Left lobe of liver (tissue), 2 donors: ENCODE measurements at regions not wholly inside any gene's neighbourhood (a gene's known extent, or its start where the extent isn't known, plus 50 kb on each side); places are given as distances from the start of the nearest gene placed in this dataset.

Experiments used
- ATAC-seq: fragments of 200-7000 bp; cut with Tn5 transposase; one replicate; pipeline ENCODE4 v1.9.1; 2020; ENCODE audit warnings: mild to moderate bottlenecking, moderate library complexity
- DNase-seq: peaks from one replicate; pipeline ENCODE4 v3.0.0-alpha.2; 2020; ENCODE audit warnings: low spot score
- donor health status: DM: no; HTN: no; CAD: no; lungs with moderate emphysema.
- donor health status: DM: no; HTN: yes; CAD: no.

- no peak for DNase-seq
- no peak for ATAC-seq
These were observed 244.0 kb downstream of the GAS1 start for GRCh38 chr9:86703346-86703745.

DNA sequence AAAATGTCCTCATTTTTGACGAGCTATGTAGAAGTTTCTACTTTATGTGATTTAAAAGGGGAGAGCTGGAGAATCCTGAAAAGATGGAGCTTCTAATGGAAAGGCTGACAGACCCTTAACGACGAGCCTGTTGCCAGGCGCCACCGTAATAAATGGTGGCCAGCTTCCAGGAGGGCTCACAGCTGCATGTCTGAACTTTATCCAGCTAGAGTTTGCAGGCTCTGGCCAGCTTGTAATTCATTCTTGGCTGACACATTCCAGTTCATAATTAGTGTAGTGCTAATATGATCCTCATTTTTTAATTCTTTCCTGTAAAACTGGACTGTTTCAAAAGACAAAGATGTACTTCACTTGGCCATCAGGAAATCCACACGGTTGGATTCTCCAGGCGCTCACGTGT lies 246.7 kb downstream of the GAS1 start:
- no peak for ATAC-seq
- no peak for DNase-seq

DNA sequence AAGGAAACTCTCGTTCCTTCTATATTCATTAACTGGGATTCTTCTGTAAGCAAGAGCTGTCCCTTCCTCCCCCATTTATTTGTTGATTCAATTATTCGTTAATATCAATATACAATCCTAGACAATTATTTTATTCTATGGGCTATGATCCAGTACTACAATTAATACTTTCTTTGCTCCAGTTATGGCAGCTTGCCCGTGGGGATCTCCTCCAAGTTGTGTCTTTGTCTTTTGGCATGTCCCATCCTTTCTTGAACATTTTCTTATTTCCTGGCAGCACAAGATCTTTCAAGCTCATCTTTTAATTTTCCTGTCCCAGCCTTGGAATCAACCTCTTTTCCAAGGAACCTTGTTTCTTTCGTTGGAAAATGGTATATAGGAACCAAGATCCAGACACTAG lies 249.3 kb downstream of the GAS1 start:
- DNase-seq (no peak), ATAC-seq (no peak)

GRCh38 chr9:86697213-86697612 lies 250.1 kb downstream of the GAS1 start:
- no peak for DNase-seq
- no peak for ATAC-seq

GRCh38 chr9:86695910-86696424 lies 251.3 kb downstream of the GAS1 start:
- ATAC-seq (no peak), DNase-seq (no peak)

- ATAC-seq, result no peak
These were observed 257.3 kb downstream of the GAS1 start for GRCh38 chr9:86690034-86690433.

GRCh38 chr9:86687788-86688187 lies 259.5 kb downstream of the GAS1 start:
- DNase-seq, result no peak
- no peak for ATAC-seq

More at GRCh38 chr9:86690034-86690433, 257.3 kb downstream of the GAS1 start:
- DNase-seq, result no peak

DNA sequence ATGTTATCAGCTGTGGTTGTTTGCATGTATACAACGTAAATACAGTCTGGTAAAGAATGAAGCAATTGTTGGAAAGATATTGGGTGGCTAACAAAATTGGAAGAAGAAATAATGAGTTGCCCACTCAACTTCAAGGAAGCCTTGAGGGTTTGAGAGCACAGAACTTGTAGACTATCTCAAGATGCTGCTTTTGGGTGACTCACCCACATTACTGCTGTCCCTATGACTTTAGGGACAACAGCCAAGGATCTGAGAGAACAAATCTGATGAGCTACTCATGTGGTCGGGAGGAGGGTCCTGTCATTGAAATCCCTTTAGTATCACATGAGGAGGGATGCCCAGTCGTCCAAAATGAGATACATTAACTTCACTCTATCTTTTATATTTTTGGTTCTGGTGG lies 261.8 kb downstream of the GAS1 start:
- ATAC-seq (no peak), DNase-seq (no peak)

DNA sequence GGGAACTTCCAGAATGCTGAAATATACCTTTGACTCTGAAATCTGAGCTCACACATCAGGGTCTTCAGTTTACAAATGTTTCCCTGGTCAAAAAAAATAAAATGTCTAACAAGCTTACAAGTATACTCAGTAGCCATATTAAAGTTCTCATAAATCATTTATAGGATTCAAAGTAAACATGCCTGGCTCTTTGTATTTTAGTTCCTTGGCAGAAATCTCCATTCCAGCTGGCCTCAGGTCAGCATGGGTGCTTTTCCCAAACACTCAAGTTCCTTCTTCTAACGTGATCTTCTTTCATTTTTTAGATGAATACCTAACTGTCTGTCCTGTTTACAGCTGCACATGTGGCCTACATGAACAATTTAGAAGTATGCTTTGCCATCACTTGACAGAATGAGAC lies 263.2 kb downstream of the GAS1 start:
- DNase-seq, result no peak
- no peak for ATAC-seq

- DNase-seq (no peak), ATAC-seq (no peak)
These were observed 265.1 kb downstream of the GAS1 start for GRCh38 chr9:86682240-86682639.

- ATAC-seq, result no peak
- DNase-seq, result no peak
These were observed 267.4 kb downstream of the GAS1 start for GRCh38 chr9:86679909-86680308.

DNA sequence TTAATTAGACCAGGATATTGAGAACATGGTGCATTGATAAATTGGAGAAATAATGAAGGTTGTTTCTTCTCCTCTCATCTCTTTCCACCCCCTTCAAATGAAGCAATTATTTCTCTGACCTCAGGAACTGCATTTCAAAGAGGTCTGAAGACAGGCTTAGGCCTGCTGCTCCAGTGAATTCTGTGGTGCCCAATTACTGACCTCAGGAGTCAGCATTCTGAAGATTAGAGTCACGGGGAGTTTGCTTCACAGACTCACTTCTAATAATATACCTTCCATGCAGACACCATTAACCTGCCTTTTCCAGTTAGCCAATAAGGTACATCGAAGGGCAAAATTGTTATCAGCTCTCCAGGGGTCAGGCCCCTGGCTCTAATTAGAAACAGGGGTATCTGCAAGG lies 270.9 kb downstream of the GAS1 start:
- ATAC-seq, result no peak
- DNase-seq, result no peak

- no peak for ATAC-seq
These were observed 271.5 kb downstream of the GAS1 start for GRCh38 chr9:86675805-86676204.

GRCh38 chr9:86674487-86674886 lies 272.8 kb downstream of the GAS1 start:
- DNase-seq, result no peak
- ATAC-seq, result no peak

More at GRCh38 chr9:86675805-86676204, 271.5 kb downstream of the GAS1 start:
- DNase-seq, result no peak

GRCh38 chr9:86672966-86673365 lies 274.3 kb downstream of the GAS1 start:
- DNase-seq (no peak), ATAC-seq (no peak)

DNA sequence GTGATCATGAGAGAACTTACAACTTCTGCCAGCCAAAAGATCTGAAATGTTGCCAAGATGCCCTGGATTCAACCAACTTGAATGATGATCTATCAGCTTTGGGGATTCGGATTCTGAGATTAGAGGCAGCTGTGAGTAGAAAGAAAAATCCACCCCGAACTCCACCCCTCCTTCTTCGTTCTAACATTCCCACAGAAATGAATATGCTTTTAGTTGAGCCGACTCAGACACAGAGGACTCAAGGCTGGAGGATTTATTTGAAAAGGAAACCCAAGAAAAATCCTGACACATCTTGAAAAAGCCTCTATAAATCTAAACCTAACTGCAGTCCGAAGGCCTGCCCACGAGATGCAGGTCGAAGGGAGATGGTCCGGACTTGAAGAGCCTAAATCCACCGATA lies 275.0 kb downstream of the GAS1 start:
- ATAC-seq (no peak), DNase-seq (no peak)

- DNase-seq (no peak), ATAC-seq (no peak)
These were observed 276.3 kb downstream of the GAS1 start for GRCh38 chr9:86671018-86671417.

- ATAC-seq (no peak), DNase-seq (no peak)
These were observed 276.8 kb downstream of the GAS1 start for GRCh38 chr9:86670536-86670935.

DNA sequence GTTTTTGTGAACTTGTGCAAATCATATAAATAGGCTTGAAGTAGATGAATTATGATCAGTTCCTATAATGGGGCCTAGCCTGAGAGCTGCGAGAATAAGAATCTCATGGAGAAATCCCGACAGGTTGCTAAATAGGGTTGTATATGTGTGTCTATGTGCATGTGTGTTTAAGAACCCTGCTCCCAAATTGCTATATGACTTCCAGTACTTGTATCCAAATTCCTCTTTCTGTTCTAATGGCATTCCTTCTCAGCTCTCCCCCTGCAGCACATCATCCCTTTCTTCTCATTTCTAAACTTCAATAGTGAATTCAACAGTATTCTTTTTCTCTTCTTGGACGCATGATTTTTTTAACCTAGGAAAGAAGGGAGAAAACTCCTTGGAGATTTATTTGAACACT lies 277.2 kb downstream of the GAS1 start:
- DNase-seq (no peak), ATAC-seq (no peak)

- DNase-seq (no peak), ATAC-seq (no peak)
These were observed 277.9 kb downstream of the GAS1 start for GRCh38 chr9:86669422-86669821.

- ATAC-seq, result no peak
These were observed 278.8 kb downstream of the GAS1 start for GRCh38 chr9:86668488-86668887.

GRCh38 chr9:86667307-86667706 lies 280.0 kb downstream of the GAS1 start:
- ATAC-seq (no peak), DNase-seq (no peak)

More at GRCh38 chr9:86668488-86668887, 278.8 kb downstream of the GAS1 start:
- no peak for DNase-seq

DNA sequence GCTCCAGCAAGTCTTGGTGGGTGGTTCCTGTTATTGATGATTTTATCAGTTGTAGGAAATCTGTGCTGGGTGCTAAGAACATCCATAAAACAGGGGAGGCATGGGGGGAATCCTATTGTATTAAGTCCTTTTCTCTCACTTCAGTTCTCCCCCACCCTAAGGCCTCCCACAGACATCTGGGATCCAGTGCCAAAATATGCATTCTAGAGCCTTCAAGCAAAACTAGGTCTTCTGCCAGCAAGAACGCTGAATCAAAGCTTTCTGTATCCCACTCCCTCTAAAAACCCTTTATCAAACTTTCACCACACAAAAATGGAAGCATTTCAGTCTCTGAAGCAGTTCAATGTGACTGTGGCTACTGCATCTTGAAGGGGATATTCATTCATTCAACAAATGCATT lies 281.9 kb downstream of the GAS1 start:
- no peak for DNase-seq
- ATAC-seq, result no peak

DNA sequence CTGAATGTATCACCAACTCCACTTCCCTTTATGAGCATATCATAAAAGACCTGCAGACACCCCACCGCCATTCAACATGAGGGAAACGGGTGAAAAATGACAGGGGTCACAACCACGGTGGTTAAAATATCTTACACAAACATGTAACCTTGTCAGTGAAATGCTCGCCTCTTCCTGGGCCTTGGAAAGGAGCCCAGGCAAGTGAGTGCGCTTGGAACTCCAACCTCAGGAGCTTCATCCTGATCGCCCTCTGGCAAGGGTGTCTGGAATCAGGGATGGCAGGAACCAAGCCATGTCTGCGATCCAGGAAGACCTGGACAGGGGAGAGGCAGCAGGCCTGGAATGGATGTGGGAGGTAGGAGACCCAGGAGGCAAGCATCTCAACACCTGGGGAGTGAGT lies 282.7 kb downstream of the GAS1 start:
- ATAC-seq (no peak), DNase-seq (no peak)
